ENCODE measurements at regions not wholly inside any gene's neighbourhood (a gene's known extent, or its start where the extent isn't known, plus 50 kb on each side); places are given as distances from the start of the nearest gene placed in this dataset.

DNA sequence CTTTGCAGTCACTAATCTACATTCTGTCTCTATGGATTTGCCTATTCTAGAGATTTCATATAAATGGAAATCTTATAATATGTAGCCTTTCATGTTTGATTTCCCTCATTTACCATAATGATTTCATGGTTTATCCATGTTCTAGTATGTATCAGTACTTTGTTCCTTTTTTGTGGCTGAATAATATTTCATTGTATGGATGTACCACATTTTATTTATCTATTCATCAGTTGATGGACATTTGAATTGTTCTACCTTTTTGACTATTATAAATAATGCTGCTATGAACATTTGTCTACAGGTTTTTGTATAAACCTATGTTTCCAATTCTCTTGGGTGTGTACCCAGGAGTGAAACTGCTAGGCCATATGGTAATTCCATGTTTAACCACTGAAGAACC lies 221.1 kb downstream of the ICOS start:
- TF ChIP-seq CTCF (conservative IDR thresholded peaks at IDR 0.05; ENCODE audit: low read depth in 2 of 2) (no peak), POLR2AphosphoS5 (IDR thresholded peaks at IDR 0.05; ENCODE audit: low read depth) (no peak), REST (IDR thresholded peaks at IDR 0.05; ENCODE audit: unreplicated experiment) (no peak), JUNB (IDR thresholded peaks at IDR 0.05; ENCODE audit: unreplicated experiment) (no peak), CREB1 (CRISPR knock-in tag; IDR thresholded peaks at IDR 0.05; ENCODE audit: low read depth) (no peak), ETS1 (IDR thresholded peaks at IDR 0.05) (no peak), EZH2phosphoT487 (IDR thresholded peaks at IDR 0.05; ENCODE audit: unreplicated experiment) (no peak), NANOG (IDR thresholded peaks at IDR 0.05; ENCODE audit: borderline replicate concordance) (no peak), EZH2 (IDR thresholded peaks at IDR 0.05; ENCODE audit: low read depth, unreplicated experiment) (no peak), STAT1 (IDR thresholded peaks at IDR 0.05; ENCODE audit: unreplicated experiment) (no peak), ZNF114 (CRISPR knock-in tag; IDR thresholded peaks at IDR 0.05) (no peak)
- TF ChIP-seq, protein P1, sequence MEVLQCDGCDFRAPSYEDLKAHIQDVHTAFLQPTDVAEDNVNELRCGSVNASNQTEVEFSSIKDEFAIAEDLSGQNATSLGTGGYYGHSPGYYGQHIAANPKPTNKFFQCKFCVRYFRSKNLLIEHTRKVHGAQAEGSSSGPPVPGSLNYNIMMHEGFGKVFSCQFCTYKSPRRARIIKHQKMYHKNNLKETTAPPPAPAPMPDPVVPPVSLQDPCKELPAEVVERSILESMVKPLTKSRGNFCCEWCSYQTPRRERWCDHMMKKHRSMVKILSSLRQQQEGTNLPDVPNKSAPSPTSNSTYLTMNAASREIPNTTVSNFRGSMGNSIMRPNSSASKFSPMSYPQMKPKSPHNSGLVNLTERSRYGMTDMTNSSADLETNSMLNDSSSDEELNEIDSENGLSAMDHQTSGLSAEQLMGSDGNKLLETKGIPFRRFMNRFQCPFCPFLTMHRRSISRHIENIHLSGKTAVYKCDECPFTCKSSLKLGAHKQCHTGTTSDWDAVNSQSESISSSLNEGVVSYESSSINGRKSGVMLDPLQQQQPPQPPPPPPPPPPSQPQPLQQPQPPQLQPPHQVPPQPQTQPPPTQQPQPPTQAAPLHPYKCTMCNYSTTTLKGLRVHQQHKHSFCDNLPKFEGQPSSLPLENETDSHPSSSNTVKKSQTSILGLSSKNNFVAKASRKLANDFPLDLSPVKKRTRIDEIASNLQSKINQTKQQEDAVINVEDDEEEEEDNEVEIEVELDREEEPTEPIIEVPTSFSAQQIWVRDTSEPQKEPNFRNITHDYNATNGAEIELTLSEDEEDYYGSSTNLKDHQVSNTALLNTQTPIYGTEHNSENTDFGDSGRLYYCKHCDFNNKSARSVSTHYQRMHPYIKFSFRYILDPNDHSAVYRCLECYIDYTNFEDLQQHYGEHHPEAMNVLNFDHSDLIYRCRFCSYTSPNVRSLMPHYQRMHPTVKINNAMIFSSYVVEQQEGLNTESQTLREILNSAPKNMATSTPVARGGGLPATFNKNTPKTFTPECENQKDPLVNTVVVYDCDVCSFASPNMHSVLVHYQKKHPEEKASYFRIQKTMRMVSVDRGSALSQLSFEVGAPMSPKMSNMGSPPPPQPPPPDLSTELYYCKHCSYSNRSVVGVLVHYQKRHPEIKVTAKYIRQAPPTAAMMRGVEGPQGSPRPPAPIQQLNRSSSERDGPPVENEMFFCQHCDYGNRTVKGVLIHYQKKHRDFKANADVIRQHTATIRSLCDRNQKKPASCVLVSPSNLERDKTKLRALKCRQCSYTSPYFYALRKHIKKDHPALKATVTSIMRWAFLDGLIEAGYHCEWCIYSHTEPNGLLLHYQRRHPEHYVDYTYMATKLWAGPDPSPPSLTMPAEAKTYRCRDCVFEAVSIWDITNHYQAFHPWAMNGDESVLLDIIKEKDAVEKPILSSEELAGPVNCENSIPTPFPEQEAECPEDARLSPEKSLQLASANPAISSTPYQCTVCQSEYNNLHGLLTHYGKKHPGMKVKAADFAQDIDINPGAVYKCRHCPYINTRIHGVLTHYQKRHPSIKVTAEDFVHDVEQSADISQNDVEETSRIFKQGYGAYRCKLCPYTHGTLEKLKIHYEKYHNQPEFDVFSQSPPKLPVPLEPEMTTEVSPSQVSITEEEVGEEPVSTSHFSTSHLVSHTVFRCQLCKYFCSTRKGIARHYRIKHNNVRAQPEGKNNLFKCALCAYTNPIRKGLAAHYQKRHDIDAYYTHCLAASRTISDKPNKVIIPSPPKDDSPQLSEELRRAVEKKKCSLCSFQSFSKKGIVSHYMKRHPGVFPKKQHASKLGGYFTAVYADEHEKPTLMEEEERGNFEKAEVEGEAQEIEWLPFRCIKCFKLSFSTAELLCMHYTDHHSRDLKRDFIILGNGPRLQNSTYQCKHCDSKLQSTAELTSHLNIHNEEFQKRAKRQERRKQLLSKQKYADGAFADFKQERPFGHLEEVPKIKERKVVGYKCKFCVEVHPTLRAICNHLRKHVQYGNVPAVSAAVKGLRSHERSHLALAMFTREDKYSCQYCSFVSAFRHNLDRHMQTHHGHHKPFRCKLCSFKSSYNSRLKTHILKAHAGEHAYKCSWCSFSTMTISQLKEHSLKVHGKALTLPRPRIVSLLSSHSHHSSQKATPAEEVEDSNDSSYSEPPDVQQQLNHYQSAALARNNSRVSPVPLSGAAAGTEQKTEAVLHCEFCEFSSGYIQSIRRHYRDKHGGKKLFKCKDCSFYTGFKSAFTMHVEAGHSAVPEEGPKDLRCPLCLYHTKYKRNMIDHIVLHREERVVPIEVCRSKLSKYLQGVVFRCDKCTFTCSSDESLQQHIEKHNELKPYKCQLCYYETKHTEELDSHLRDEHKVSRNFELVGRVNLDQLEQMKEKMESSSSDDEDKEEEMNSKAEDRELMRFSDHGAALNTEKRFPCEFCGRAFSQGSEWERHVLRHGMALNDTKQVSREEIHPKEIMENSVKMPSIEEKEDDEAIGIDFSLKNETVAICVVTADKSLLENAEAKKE (CRISPR knock-in tag; IDR thresholded peaks at IDR 0.05): no peak

Measured in GM23338 (cell line).